Cardiac fibroblast (primary cell): ENCODE measurements at regions not wholly inside any gene's neighbourhood (a gene's known extent, or its start where the extent isn't known, plus 50 kb on each side); places are given as distances from the start of the nearest gene placed in this dataset.
"Not testable (repeated sequence)": the region's sequence is repeated elsewhere in the genome, so short reads cannot be mapped to it uniquely, and the experiment has no call there.

Experiments used
- DNase-seq, 2 donors: peaks; one replicate each; pipeline versions ENCODE4 v3.0.0 to v3.0.0-alpha.2; 2010; ENCODE audit warnings: low read depth in 2 of 2
- H3K4me3 ChIP-seq, 2 donors: replicated peaks in 1 of 2; 1 replicate in 1 of 2; 2 replicates in 1 of 2; pipeline ENCODE4 v1.5.1; 2011; ENCODE audit warnings: low read depth in 2 of 2, low read length in 2 of 2, mild to moderate bottlenecking in 2 of 2, moderate library complexity in 1 of 2
- CTCF ChIP-seq: IDR thresholded peaks from one replicate; pipeline ENCODE4 v1.5.1; 2011; ENCODE audit warnings: low read depth, mild to moderate bottlenecking, low read length, inconsistent platforms

DNA sequence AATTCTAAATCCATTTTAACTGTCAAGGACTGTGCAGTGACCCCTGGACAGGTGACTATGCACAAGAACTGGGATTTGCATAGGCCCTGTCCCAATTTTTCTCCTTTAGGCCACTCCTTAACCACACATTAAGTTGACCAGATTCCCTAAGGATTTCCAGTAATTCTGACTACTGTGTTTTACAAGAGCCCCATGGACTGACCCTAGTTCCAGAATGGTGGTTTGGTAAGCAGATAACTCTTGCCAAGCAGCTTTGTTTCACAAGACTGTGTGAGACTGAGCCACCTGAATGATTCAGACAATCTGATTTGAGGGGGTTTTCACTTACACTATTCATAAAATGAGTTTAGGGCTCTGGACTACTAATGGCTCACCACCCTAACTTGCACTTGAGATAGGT, 535.8 kb downstream of the ZBBX start:
- H3K4me3 ChIP-seq = no peak overlapping the region

GRCh38 chr3:166842784-166843183, 537.3 kb downstream of the ZBBX start:
- DNase-seq, H3K4me3 ChIP-seq: not testable (repeated sequence)

More for the DNA sequence above, 535.8 kb downstream of the ZBBX start:
- no peak for TF ChIP-seq CTCF
- DNase-seq = no peak

GRCh38 chr3:166837535-166837934, 542.6 kb downstream of the ZBBX start:
- H3K4me3 ChIP-seq = no peak overlapping the region
- TF ChIP-seq CTCF = no peak
- DNase-seq = peak in 1 of 2 donors; percentile 2

GRCh38 chr3:166836836-166837235, 543.3 kb downstream of the ZBBX start:
- H3K4me3 ChIP-seq = no peak overlapping the region
- no peak for TF ChIP-seq CTCF
- DNase-seq = no peak

- no peak for TF ChIP-seq CTCF
- no peak for DNase-seq
- no peak overlapping the region for H3K4me3 ChIP-seq
Observed at GRCh38 chr3:166829896-166830295, 550.2 kb downstream of the ZBBX start.

- no peak overlapping the region for H3K4me3 ChIP-seq
- TF ChIP-seq CTCF = no peak
- no peak for DNase-seq
Observed at GRCh38 chr3:166818464-166818863, 561.6 kb downstream of the ZBBX start.

DNA sequence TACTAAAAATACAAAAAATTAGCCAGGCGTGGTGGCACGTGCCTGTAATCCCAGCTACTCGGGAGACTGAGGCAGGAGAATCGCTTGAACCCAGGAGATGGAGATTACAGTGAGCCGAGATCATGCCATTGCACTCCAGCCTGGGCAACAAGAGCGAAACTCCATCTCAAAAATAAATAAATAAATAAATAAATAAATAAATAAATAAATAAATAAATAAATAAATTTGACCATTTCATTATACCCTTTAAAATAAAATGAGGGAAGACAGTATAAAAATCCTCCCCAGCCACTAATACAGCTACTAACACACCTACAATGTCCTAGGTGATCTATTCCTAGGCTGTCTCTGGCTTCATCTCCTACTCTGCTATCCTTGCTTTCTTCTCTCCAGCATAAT, 562.8 kb downstream of the ZBBX start:
- H3K4me3 ChIP-seq, DNase-seq: not testable (repeated sequence)

DNA sequence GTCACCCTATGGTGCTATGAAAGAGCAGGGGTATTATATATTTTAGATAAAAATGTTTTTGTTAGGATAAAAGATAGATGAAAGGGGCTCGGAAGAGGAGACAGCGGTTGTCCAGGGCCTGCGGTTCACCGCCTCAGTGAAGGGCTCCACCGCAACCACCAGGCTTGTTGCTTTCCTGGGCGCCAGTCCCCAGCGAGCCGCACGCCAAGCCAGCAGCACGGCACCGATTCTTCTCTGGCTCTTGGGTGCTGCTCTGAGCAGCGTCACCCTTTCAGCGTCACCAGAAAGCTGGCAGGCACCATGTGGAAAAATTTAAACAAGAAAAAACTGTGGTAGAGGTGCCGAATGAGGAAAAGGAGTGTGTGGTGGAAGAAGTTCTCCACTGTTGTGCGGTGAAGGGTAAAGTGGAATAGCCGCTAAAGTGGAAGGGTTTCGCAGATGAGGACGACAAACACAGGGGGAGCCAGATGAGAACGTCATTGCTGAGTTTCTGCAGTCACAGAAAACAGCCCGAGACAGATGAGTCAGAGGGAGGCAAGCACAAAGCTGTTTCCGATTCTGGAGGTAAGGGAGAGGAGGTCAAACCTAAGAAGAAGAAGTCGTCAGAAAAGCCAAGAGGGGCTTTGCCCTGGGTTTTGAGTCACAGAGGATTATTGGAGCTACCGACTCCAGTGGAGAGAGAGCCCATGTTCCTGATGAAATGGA, 569.2 kb downstream of the ZBBX start:
- TF ChIP-seq CTCF = no peak
- no peak for DNase-seq
- H3K4me3 ChIP-seq = no peak overlapping the region
